ENCODE measurements at regions not wholly inside any gene's neighbourhood (a gene's known extent, or its start where the extent isn't known, plus 50 kb on each side); places are given as distances from the start of the nearest gene placed in this dataset.

- DNase-seq (ENCODE audit: low spot score): no peak
- H3K4me3 Mint-ChIP-seq (ENCODE audit: unreplicated experiment): no peak overlapping the region
- no peak overlapping the region for H3K27ac Mint-ChIP-seq (ENCODE audit: unreplicated experiment)
- H3K4me1 Mint-ChIP-seq (ENCODE audit: low read depth): peaks cover 7% of the 10 kb centered on the region
- H3K9me3 Mint-ChIP-seq (ENCODE audit: low read depth): no peaks in the 10 kb centered on the region
- no peak for TF ChIP-seq CTCF (IDR thresholded peaks at IDR 0.05)
- no peaks in the 10 kb centered on the region for H3K36me3 Mint-ChIP-seq (ENCODE audit: low read depth)
- H3K27me3 Mint-ChIP-seq (ENCODE audit: low read depth): peaks cover 6% of the 10 kb centered on the region
Measured at GRCh38 chr6:1052262-1052661, 259.6 kb upstream of the FOXQ1 start.

GRCh38 chr6:1049900-1050299 is 262.0 kb upstream of the FOXQ1 start:
- Mint-ChIP-seq H3K36me3 (ENCODE audit: low read depth) (no peaks in the 10 kb centered on the region), H3K4me3 (ENCODE audit: unreplicated experiment) (no peak overlapping the region), H3K9me3 (ENCODE audit: low read depth) (no peaks in the 10 kb centered on the region), H3K4me1 (ENCODE audit: low read depth) (peaks cover 7% of the 10 kb centered on the region), H3K27me3 (ENCODE audit: low read depth) (peaks cover 10% of the 10 kb centered on the region), H3K27ac (ENCODE audit: unreplicated experiment) (no peak overlapping the region)
- no peak for DNase-seq (ENCODE audit: low spot score)
- TF ChIP-seq CTCF (IDR thresholded peaks at IDR 0.05): no peak

- Mint-ChIP-seq H3K4me3 (ENCODE audit: unreplicated experiment) (no peak overlapping the region), H3K9me3 (ENCODE audit: low read depth) (no peaks in the 10 kb centered on the region), H3K4me1 (ENCODE audit: low read depth) (peaks cover 7% of the 10 kb centered on the region), H3K27ac (ENCODE audit: unreplicated experiment) (no peak overlapping the region), H3K27me3 (ENCODE audit: low read depth) (peaks cover 10% of the 10 kb centered on the region), H3K36me3 (ENCODE audit: low read depth) (no peaks in the 10 kb centered on the region)
- TF ChIP-seq CTCF (IDR thresholded peaks at IDR 0.05): no peak
- no peak for DNase-seq (ENCODE audit: low spot score)
Measured at GRCh38 chr6:1049170-1049569, 262.7 kb upstream of the FOXQ1 start.

- Mint-ChIP-seq H3K36me3 (ENCODE audit: low read depth) (no peaks in the 10 kb centered on the region), H3K4me1 (ENCODE audit: low read depth) (peaks cover 7% of the 10 kb centered on the region), H3K4me3 (ENCODE audit: unreplicated experiment) (no peak overlapping the region), H3K27ac (ENCODE audit: unreplicated experiment) (no peak overlapping the region), H3K27me3 (ENCODE audit: low read depth) (peaks cover 13% of the 10 kb centered on the region), H3K9me3 (ENCODE audit: low read depth) (no peaks in the 10 kb centered on the region)
- DNase-seq (ENCODE audit: low spot score): no peak
- no peak for TF ChIP-seq CTCF (IDR thresholded peaks at IDR 0.05)
Measured at GRCh38 chr6:1047981-1048541, 263.8 kb upstream of the FOXQ1 start.

GRCh38 chr6:1045239-1045638 is 266.7 kb upstream of the FOXQ1 start:
- Mint-ChIP-seq H3K27me3 (ENCODE audit: low read depth) (peaks cover 17% of the 10 kb centered on the region), H3K27ac (ENCODE audit: unreplicated experiment) (no peak overlapping the region), H3K4me1 (ENCODE audit: low read depth) (peaks cover 7% of the 10 kb centered on the region), H3K9me3 (ENCODE audit: low read depth) (no peaks in the 10 kb centered on the region), H3K36me3 (ENCODE audit: low read depth) (no peaks in the 10 kb centered on the region), H3K4me3 (ENCODE audit: unreplicated experiment) (no peak overlapping the region)
- TF ChIP-seq CTCF (IDR thresholded peaks at IDR 0.05): no peak
- DNase-seq (ENCODE audit: low spot score): no peak

Data from chondrocyte (in vitro differentiated cells).